GM12878 (cell line): ENCODE measurements at regions not wholly inside any gene's neighbourhood (a gene's known extent, or its start where the extent isn't known, plus 50 kb on each side); places are given as distances from the start of the nearest gene placed in this dataset.

Experiments
- ATAC-seq: fragments of 200-7000 bp; cut with Tn5 transposase; 3 replicates; pipeline ENCODE4 v1.9.1; 2020; ENCODE audit warnings: mild to moderate bottlenecking, moderate library complexity
- BruUV-seq: library from RNA; stranded (reverse); fragments of 400-500 nt; replicated peaks from 2 replicates; lab custom pipeline; 2021; lab: Mats Ljungman, UMichigan
- CTCF ChIA-PET: fragments of 300-600 bp; sonication (Branson Sonifier 250); formaldehyde crosslinking; extraction: SDS; loops from one replicate; lab custom pipeline; 2021; ENCODE audit warnings: inconsistent platforms; lab: Yijun Ruan, JAX
- POLR2A ChIA-PET: fragments of 350-600 bp; formaldehyde crosslinking; extraction: SDS; loops from one replicate; lab custom pipeline; 2021; ENCODE audit warnings: inconsistent platforms; lab: Charles Lee
- RAD21 ChIA-PET: fragments of 300-600 bp; sonication (Branson Sonifier 250); formaldehyde crosslinking; loops from one replicate; lab custom pipeline; 2023; ENCODE audit warnings: antibody characterized with exemption; ENCODE audit not compliant: unreplicated experiment; lab: Charles Lee
- SMC1A ChIA-PET: fragments of 300-600 bp; sonication (Branson Sonifier 250); formaldehyde crosslinking; loops from one replicate; lab custom pipeline; 2023; ENCODE audit not compliant: unreplicated experiment, uncharacterized antibody; lab: Charles Lee
- DNase-seq: peaks from one replicate; pipeline ENCODE4 v3.0.0-alpha.2; 2011; ENCODE audit warnings: low read depth, low spot score
- FAIRE-seq: peaks from 3 replicates; lab custom pipeline; 2011; peaks lifted over from hg19 to GRCh38; lab: Jason Lieb, UNC
- H2AFZ ChIP-seq: 2 replicates; pipeline ENCODE4 v1.6.0; 2011; ENCODE audit warnings: low read depth, low read length, control low read depth; ENCODE audit not compliant: control insufficient read depth
- H3K27ac ChIP-seq: 2 replicates; pipeline ENCODE4 v1.5.1; 2011; ENCODE audit warnings: control low read depth; ENCODE audit not compliant: control insufficient read depth, insufficient read depth
- H3K27me3 ChIP-seq, 2 experiments: replicated peaks in 1 of 2; 2 replicates each; pipeline versions ENCODE4 v1.6.0 to v1.6.1; 2011; ENCODE audit warnings: low read length in 1 of 2; ENCODE audit not compliant: control insufficient read depth in 2 of 2, insufficient read depth in 2 of 2
- H3K36me3 ChIP-seq, 2 experiments: 2 replicates each; pipeline ENCODE4 v1.5.1; 2011; ENCODE audit warnings: low read length in 1 of 2; ENCODE audit not compliant: control insufficient read depth in 2 of 2, insufficient read depth in 2 of 2
- H3K4me1 ChIP-seq: 2 replicates; pipeline ENCODE4 v1.6.1; 2011; ENCODE audit warnings: mild to moderate bottlenecking, low read length, moderate library complexity, mixed read lengths; ENCODE audit not compliant: control insufficient read depth, insufficient read depth
- H3K4me2 ChIP-seq: 2 replicates; pipeline ENCODE4 v1.6.0; 2011; ENCODE audit warnings: control low read depth; ENCODE audit not compliant: control insufficient read depth, insufficient read depth
- H3K4me3 ChIP-seq: fragments of 200-600 bp; sonication (generic); 2 replicates; pipeline ENCODE4 v1.5.1; 2016
- H3K79me2 ChIP-seq: 2 replicates; pipeline ENCODE4 v1.6.0; 2011; ENCODE audit warnings: low read length; ENCODE audit not compliant: control insufficient read depth, insufficient read depth
- H3K9ac ChIP-seq: 2 replicates; pipeline ENCODE4 v1.8.0; 2011; ENCODE audit warnings: low read length, control low read depth, mixed read lengths; ENCODE audit not compliant: control insufficient read depth, insufficient read depth
- H3K9me3 ChIP-seq: replicated peaks from 3 replicates; pipeline ENCODE4 v1.5.1; 2011; ENCODE audit warnings: mild to moderate bottlenecking, low read length; ENCODE audit not compliant: control insufficient read depth, insufficient read depth
- H4K20me1 ChIP-seq: 2 replicates; pipeline ENCODE4 v1.6.0; 2011; ENCODE audit not compliant: control insufficient read depth, insufficient read depth
- ASH2L ChIP-seq: fragments of 300-600, 200-600 bp; sonication (generic); IDR thresholded peaks from 2 replicates; pipeline ENCODE4 v1.6.1; 2017; ENCODE audit warnings: low read depth, mild to moderate bottlenecking, borderline replicate concordance
- BRCA1 ChIP-seq: IDR thresholded peaks from 2 replicates; pipeline ENCODE4 v1.6.1; 2011; ENCODE audit warnings: low read depth, low read length, improper control_type of control experiment
- CBX5 ChIP-seq: sonication (generic); IDR thresholded peaks from 2 replicates; pipeline ENCODE4 v1.6.1; 2016; ENCODE audit warnings: low read depth, moderate library complexity, mild to moderate bottlenecking, inconsistent platforms
- CEBPB ChIP-seq, 2 experiments: fragments of 150-350 bp in 1 of 2; IDR thresholded peaks; 2 replicates each; pipeline ENCODE4 v1.6.1; 2012 to 2014; ENCODE audit warnings: low read depth in 2 of 2, low read length in 2 of 2, borderline replicate concordance in 1 of 2, inconsistent platforms in 1 of 2
- FOXM1 ChIP-seq: IDR thresholded peaks from 2 replicates; pipeline ENCODE4 v1.6.1; 2012; ENCODE audit warnings: low read depth, mild to moderate bottlenecking, inconsistent platforms, low read length, moderate library complexity
- HDAC6 ChIP-seq: fragments of 200-600 bp; sonication (generic); IDR thresholded peaks from one replicate; pipeline ENCODE4 v1.8.0; 2017; ENCODE audit warnings: antibody characterized with exemption; ENCODE audit not compliant: unreplicated experiment
- KAT2A ChIP-seq: conservative IDR thresholded peaks from 2 replicates; pipeline ENCODE4 v1.6.1; 2011; ENCODE audit warnings: low read depth, low read length; ENCODE audit not compliant: control insufficient read depth
- NFXL1 ChIP-seq: fragments of 450-650 bp; IDR thresholded peaks from 2 replicates; pipeline ENCODE4 v1.6.1; 2017; ENCODE audit warnings: antibody characterized with exemption, mild to moderate bottlenecking, borderline replicate concordance
- NFYA ChIP-seq: IDR thresholded peaks from 2 replicates; pipeline ENCODE4 v1.6.1; 2011; ENCODE audit warnings: low read depth, mild to moderate bottlenecking, low read length, improper control_type of control experiment, borderline replicate concordance
- NR2F1 ChIP-seq: fragments of 450-650 bp; conservative IDR thresholded peaks from 2 replicates; pipeline ENCODE4 v1.6.1; 2017; ENCODE audit warnings: mild to moderate bottlenecking
- POLR2AphosphoS5 ChIP-seq: IDR thresholded peaks from 2 replicates; pipeline ENCODE4 v1.6.1; 2011; ENCODE audit warnings: mild to moderate bottlenecking, low read length, inconsistent platforms
- RAD21 ChIP-seq: IDR thresholded peaks from 2 replicates; pipeline ENCODE4 v1.6.1; 2011; ENCODE audit warnings: mild to moderate bottlenecking, low read depth, low read length, moderate library complexity; ENCODE audit not compliant: insufficient read depth
- RELA ChIP-seq: fragments of 450-650 bp; IDR thresholded peaks from 2 replicates; pipeline ENCODE4 v1.8.0; 2014; ENCODE audit warnings: borderline replicate concordance; ENCODE audit not compliant: partially characterized antibody
- SMC3 ChIP-seq: IDR thresholded peaks from 2 replicates; pipeline ENCODE4 v1.6.1; 2011; ENCODE audit warnings: low read length, improper control_type of control experiment, borderline replicate concordance
- YBX1 ChIP-seq: fragments of 450-650 bp; IDR thresholded peaks from 2 replicates; pipeline ENCODE4 v1.6.1; 2016; ENCODE audit warnings: antibody characterized with exemption
- ZNF207 ChIP-seq: fragments of 450-650 bp; IDR thresholded peaks from 2 replicates; pipeline ENCODE4 v1.6.1; 2014; ENCODE audit warnings: antibody characterized with exemption, mild to moderate bottlenecking, borderline replicate concordance
- ZNF217 ChIP-seq: fragments of 450-650 bp; IDR thresholded peaks from 2 replicates; pipeline ENCODE4 v1.6.1; 2017; ENCODE audit warnings: antibody characterized with exemption, mild to moderate bottlenecking
- ZNF384 ChIP-seq: IDR thresholded peaks from 2 replicates; pipeline ENCODE4 v1.6.1; 2012; ENCODE audit warnings: low read depth, mild to moderate bottlenecking, low read length, improper control_type of control experiment, borderline replicate concordance
- WGBS: methylation state at CpG from one replicate; pipeline ENCODE4 v1.1.6; 2016; ENCODE audit warnings: low lambda C conversion rate; ENCODE audit not compliant: insufficient replicate concordance, insufficient coverage; ENCODE audit errors: missing lambda C conversion rate; 5-methylcytosine and 5-hydroxymethylcytosine counted together
- in situ Hi-C: fragments of 300-500 bp; cut with MboI; formaldehyde crosslinking; loops from 9 replicates; pipeline ENCODE4 v1.14.3; 2018; ENCODE audit warnings: mixed read lengths
- intact Hi-C: fragments of 100-400 bp; cut with micrococcal nuclease; formaldehyde crosslinking; loops from one replicate; pipeline ENCODE4 v1.14.2; 2022; ENCODE audit not compliant: unreplicated experiment
- TF ChIP-seq, protein P1 (sequence below): fragments of 450-650 bp; IDR thresholded peaks from 2 replicates; pipeline ENCODE4 v1.6.1; 2016; ENCODE audit warnings: mild to moderate bottlenecking, moderate library complexity, borderline replicate concordance
- TF ChIP-seq, protein P2 (sequence below): fragments of 450-650 bp; IDR thresholded peaks from 2 replicates; pipeline ENCODE4 v1.6.1; 2016; ENCODE audit warnings: mild to moderate bottlenecking

DNA sequence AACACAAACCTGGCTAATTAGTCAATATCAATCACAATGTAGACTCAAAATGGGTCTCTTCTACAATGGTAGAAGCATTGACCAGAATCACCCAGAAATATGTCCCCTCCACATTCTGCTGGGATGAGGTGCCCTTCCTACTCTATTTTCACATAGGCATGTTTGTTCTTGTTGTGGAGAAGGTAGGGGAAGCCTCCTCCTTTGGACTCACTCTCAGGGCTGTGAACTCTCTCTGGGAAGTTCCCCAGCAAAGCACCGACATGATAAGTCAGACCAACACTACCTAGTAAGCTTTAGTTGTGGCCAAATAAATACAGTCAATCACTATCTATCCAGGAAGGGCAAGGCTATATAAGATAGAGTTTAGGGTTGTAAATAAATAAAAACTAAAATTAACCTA is 194.5 kb upstream of the UBL3 start:
- no peaks in the 10 kb centered on the region for H3K4me1 ChIP-seq
- POLR2A ChIA-PET, result no interaction called here
- no peaks in the 10 kb centered on the region for H4K20me1 ChIP-seq
- BruUV-seq, result no TSS peak
- no peaks in the 10 kb centered on the region; the same call in 2 of the 3 replicates for H3K9me3 ChIP-seq
- no peaks in the 10 kb centered on the region for H3K36me3 ChIP-seq
- intact Hi-C loops, result no loop called here
- no peak overlapping the region for H3K4me3 ChIP-seq
- no peaks in the 10 kb centered on the region; a peak in 1 of 4 replicates for H3K27me3 ChIP-seq
- CTCF ChIA-PET, result interaction anchor here (2.1 kb wide), 1 partner anchor 17 kb away, joined by 4 read pairs; no protein-coding TSS in a partner anchor
- no peak overlapping the region for H3K9ac ChIP-seq
- H2AFZ ChIP-seq, result no peak overlapping the region
- in situ Hi-C loops, result no loop called here
- FAIRE-seq, result no peak
- RAD21 ChIA-PET, result no interaction called here
- no peak for ATAC-seq
- H3K4me2 ChIP-seq, result no peak overlapping the region
- DNase-seq, result no peak
- WGBS, result 100% methylated on average over 1 of the region's 1 CpG
- SMC1A ChIA-PET, result interaction anchor here (0.7 kb wide), 1 partner anchor 11 kb away, joined by 3 read pairs; no protein-coding TSS in a partner anchor
- TF ChIP-seq, protein P1, sequence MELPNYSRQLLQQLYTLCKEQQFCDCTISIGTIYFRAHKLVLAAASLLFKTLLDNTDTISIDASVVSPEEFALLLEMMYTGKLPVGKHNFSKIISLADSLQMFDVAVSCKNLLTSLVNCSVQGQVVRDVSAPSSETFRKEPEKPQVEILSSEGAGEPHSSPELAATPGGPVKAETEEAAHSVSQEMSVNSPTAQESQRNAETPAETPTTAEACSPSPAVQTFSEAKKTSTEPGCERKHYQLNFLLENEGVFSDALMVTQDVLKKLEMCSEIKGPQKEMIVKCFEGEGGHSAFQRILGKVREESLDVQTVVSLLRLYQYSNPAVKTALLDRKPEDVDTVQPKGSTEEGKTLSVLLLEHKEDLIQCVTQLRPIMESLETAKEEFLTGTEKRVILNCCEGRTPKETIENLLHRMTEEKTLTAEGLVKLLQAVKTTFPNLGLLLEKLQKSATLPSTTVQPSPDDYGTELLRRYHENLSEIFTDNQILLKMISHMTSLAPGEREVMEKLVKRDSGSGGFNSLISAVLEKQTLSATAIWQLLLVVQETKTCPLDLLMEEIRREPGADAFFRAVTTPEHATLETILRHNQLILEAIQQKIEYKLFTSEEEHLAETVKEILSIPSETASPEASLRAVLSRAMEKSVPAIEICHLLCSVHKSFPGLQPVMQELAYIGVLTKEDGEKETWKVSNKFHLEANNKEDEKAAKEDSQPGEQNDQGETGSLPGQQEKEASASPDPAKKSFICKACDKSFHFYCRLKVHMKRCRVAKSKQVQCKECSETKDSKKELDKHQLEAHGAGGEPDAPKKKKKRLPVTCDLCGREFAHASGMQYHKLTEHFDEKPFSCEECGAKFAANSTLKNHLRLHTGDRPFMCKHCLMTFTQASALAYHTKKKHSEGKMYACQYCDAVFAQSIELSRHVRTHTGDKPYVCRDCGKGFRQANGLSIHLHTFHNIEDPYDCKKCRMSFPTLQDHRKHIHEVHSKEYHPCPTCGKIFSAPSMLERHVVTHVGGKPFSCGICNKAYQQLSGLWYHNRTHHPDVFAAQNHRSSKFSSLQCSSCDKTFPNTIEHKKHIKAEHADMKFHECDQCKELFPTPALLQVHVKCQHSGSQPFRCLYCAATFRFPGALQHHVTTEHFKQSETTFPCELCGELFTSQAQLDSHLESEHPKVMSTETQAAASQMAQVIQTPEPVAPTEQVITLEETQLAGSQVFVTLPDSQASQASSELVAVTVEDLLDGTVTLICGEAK, result no peak
- TF ChIP-seq ZNF217 (no peak), NFXL1 (no peak), CEBPB (IDR thresholded peaks at IDR 0.05; ENCODE audit: borderline replicate concordance in 1 of 2, low read depth in 2 of 2, low read length in 2 of 2) (no peak), ZNF384 (no peak), NFYA (no peak), SMC3 (no peak), HDAC6 (no peak), CBX5 (no peak), YBX1 (no peak), ZNF207 (no peak), FOXM1 (no peak), ASH2L (no peak), POLR2AphosphoS5 (no peak), KAT2A (no peak), RELA (no peak), RAD21 (no peak), NR2F1 (no peak), BRCA1 (no peak)
- TF ChIP-seq, protein P2, sequence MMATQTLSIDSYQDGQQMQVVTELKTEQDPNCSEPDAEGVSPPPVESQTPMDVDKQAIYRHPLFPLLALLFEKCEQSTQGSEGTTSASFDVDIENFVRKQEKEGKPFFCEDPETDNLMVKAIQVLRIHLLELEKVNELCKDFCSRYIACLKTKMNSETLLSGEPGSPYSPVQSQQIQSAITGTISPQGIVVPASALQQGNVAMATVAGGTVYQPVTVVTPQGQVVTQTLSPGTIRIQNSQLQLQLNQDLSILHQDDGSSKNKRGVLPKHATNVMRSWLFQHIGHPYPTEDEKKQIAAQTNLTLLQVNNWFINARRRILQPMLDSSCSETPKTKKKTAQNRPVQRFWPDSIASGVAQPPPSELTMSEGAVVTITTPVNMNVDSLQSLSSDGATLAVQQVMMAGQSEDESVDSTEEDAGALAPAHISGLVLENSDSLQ, result no peak
- H3K79me2 ChIP-seq, result no peaks in the 10 kb centered on the region
- H3K27ac ChIP-seq, result no peak overlapping the region
